A673 (cell line): ENCODE measurements at regions not wholly inside any gene's neighbourhood (a gene's known extent, or its start where the extent isn't known, plus 50 kb on each side); places are given as distances from the start of the nearest gene placed in this dataset.

Experiments
- BruUV-seq: library from RNA; stranded (reverse); fragments of 400-500 nt; replicated peaks from 2 replicates; lab custom pipeline; 2021; lab: Mats Ljungman, UMichigan
- CTCF ChIA-PET: fragments of 300-600 bp; sonication (Branson Sonifier 250); formaldehyde crosslinking; loops from one replicate; lab custom pipeline; 2022; ENCODE audit warnings: antibody characterized with exemption; lab: Charles Lee
- POLR2A ChIA-PET: fragments of 300-600 bp; sonication (Branson Sonifier 250); formaldehyde crosslinking; loops from one replicate; lab custom pipeline; 2022; ENCODE audit warnings: antibody characterized with exemption; ENCODE audit not compliant: low non-redundant PET; lab: Charles Lee
- DNase-seq: peaks from one replicate; pipeline ENCODE4 v3.0.0-alpha.2; 2015; ENCODE audit warnings: low spot score
- H3K27ac ChIP-seq: fragments of 200-600 bp; sonication (generic); 2 replicates; pipeline ENCODE4 v1.5.1; 2016; ENCODE audit warnings: mixed run types, low read depth, mild to moderate bottlenecking, mixed read lengths, antibody characterized with exemption, low read length; ENCODE audit not compliant: poor library complexity, severe bottlenecking
- H3K27me3 ChIP-seq: fragments of 200-600 bp; sonication (generic); replicated peaks from 2 replicates; pipeline ENCODE4 v1.6.1; 2017; ENCODE audit warnings: mixed run types, low read depth, mild to moderate bottlenecking, mixed read lengths, antibody characterized with exemption, low read length; ENCODE audit not compliant: insufficient read depth, poor library complexity
- H3K36me3 ChIP-seq: fragments of 200-600 bp; sonication (generic); 2 replicates; pipeline ENCODE4 v1.6.1; 2016; ENCODE audit warnings: mixed run types, mild to moderate bottlenecking, mixed read lengths, antibody characterized with exemption, low read length; ENCODE audit not compliant: insufficient read depth, poor library complexity, severe bottlenecking
- H3K4me1 ChIP-seq: fragments of 200-600 bp; sonication (generic); 2 replicates; pipeline ENCODE4 v1.6.1; 2017; ENCODE audit warnings: mixed run types, mild to moderate bottlenecking, mixed read lengths, antibody characterized with exemption, low read length; ENCODE audit not compliant: insufficient read depth, poor library complexity, severe bottlenecking
- H3K4me3 ChIP-seq: fragments of 200-600 bp; sonication (generic); 2 replicates; pipeline ENCODE4 v1.5.1; 2016; ENCODE audit warnings: low read depth, mixed run types, mild to moderate bottlenecking, mixed read lengths, low read length; ENCODE audit not compliant: poor library complexity, severe bottlenecking
- H3K9me3 ChIP-seq: fragments of 200-600 bp; sonication (generic); 2 replicates; pipeline ENCODE4 v1.6.1; 2016; ENCODE audit warnings: mixed run types, low read depth, mild to moderate bottlenecking, mixed read lengths, antibody characterized with exemption, low read length; ENCODE audit not compliant: poor library complexity, severe bottlenecking
- EZH2 ChIP-seq: fragments of 200-600 bp; sonication (generic); IDR thresholded peaks from 2 replicates; pipeline ENCODE4 v1.6.1; 2017; ENCODE audit warnings: borderline replicate concordance, low read depth, mild to moderate bottlenecking, mixed read lengths, antibody characterized with exemption, low read length; ENCODE audit not compliant: poor library complexity, severe bottlenecking
- intact Hi-C: fragments of 100-400 bp; cut with micrococcal nuclease; formaldehyde crosslinking; loops from one replicate; pipeline ENCODE4 v1.10.0; 2022; ENCODE audit not compliant: unreplicated experiment
- TF ChIP-seq, protein P1 (sequence below): fragments of 300-800, 200-600 bp; sonication (generic); conservative IDR thresholded peaks from 2 replicates; pipeline ENCODE4 v1.5.1; 2017; ENCODE audit warnings: low read depth, mild to moderate bottlenecking, antibody characterized with exemption, low read length, moderate library complexity, mixed read lengths

DNA sequence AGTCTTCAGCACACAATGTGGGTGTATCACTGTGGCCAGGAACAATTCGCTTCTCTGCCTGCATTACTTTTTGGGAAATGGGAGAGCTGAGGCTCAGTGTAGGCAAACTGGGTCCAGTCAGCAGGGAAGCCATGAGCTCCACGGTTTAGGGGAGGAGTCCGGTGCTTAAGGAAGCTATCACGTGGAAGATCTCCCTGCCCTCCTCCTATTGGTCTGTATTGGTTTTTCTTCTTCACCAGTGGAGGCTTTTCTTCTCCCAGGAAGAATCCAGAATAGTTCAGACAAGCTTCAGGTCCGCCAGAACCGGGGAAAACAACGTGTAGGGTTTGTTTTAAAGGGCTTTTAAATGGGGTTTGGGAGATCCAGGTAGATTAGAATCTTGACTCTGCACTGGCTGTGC lies 156.2 kb upstream of the CAMK1G start:
- intact Hi-C loops, result no loop called here
- no peak for TF ChIP-seq EZH2
- TF ChIP-seq, protein P1, sequence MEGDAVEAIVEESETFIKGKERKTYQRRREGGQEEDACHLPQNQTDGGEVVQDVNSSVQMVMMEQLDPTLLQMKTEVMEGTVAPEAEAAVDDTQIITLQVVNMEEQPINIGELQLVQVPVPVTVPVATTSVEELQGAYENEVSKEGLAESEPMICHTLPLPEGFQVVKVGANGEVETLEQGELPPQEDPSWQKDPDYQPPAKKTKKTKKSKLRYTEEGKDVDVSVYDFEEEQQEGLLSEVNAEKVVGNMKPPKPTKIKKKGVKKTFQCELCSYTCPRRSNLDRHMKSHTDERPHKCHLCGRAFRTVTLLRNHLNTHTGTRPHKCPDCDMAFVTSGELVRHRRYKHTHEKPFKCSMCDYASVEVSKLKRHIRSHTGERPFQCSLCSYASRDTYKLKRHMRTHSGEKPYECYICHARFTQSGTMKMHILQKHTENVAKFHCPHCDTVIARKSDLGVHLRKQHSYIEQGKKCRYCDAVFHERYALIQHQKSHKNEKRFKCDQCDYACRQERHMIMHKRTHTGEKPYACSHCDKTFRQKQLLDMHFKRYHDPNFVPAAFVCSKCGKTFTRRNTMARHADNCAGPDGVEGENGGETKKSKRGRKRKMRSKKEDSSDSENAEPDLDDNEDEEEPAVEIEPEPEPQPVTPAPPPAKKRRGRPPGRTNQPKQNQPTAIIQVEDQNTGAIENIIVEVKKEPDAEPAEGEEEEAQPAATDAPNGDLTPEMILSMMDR, result no peak

DNA sequence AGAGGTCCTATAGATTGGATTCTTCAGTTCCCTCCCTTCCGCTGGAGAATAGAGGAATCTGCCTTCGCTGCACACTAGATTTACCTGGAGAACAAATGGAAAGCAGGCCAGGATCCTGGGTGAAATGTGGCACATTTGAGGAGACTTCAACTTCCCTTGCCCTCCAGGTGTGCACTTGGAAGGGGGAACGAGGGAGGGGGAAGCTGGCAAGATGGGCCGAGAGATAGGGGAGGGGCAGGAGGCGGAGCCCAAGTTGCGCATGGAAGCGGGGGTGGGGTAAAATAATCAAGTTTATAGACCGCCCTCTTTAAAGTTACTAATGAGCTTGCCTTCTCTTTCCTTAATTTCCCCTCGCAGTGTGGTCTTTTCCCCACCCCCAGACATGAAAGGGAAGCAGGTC lies 155.7 kb upstream of the CAMK1G start:
- no peak overlapping the region for H3K27ac ChIP-seq
- intact Hi-C loops, result no loop called here
- peaks cover 17% of the 10 kb centered on the region for H3K27me3 ChIP-seq
- H3K36me3 ChIP-seq, result no peaks in the 10 kb centered on the region
- ChIA-PET POLR2A (no interaction called here), CTCF (no interaction called here)
- DNase-seq, result no peak
- BruUV-seq, result no TSS peak
- no peak overlapping the region for H3K4me3 ChIP-seq
- TF ChIP-seq EZH2, result no peak
- TF ChIP-seq, protein P1, result no peak
- no peaks in the 10 kb centered on the region for H3K9me3 ChIP-seq
- H3K4me1 ChIP-seq, result no peaks in the 10 kb centered on the region

More for the DNA sequence above, 156.2 kb upstream of the CAMK1G start:
- ChIA-PET CTCF (no interaction called here), POLR2A (no interaction called here)
- H3K4me1 ChIP-seq, result no peaks in the 10 kb centered on the region
- H3K27me3 ChIP-seq, result peaks cover 16% of the 10 kb centered on the region
- no peak overlapping the region for H3K27ac ChIP-seq
- H3K36me3 ChIP-seq, result no peaks in the 10 kb centered on the region
- no peaks in the 10 kb centered on the region for H3K9me3 ChIP-seq
- BruUV-seq, result no TSS peak
- no peak overlapping the region for H3K4me3 ChIP-seq
- DNase-seq, result no peak

DNA sequence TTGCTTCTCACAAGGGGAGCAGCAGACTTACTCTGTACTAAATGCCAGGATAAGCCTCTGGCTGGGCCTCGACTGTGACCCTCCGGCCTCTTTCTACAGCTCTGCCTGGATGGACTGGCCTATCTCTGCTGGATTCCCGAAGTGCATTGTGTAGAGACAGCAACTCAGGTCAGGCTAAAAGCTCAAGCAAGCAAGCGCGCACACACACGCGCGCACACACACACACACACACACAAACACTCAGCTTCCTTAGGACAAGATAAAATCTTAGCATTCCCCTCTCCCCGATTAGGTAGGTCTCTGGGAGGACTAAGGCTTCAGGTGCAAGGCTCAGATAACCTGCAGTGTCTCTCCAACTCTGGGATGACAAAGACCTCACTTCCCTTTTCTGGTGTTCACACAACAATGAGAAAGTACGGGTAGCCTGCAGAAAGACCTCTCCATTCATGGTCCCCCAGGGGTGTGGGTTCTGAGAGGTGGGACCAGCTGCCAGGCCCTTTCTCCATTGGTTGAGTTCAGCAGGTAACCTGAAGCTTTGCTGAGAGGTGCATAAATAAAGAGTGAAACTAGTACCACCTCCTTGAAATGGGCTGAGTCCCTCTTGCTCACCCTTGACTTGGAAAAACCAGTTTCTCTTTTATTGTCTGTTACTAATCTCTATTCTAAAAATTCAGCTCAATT lies 155.1 kb upstream of the CAMK1G start:
- ChIA-PET CTCF (interaction anchor here (0.6 kb wide), 1 partner anchor 9 kb away, joined by 3 read pairs; no protein-coding TSS in a partner anchor), POLR2A (no interaction called here)
- Histone ChIP-seq H3K27ac (no peak overlapping the region), H3K4me3 (no peak overlapping the region), H3K4me1 (no peaks in the 10 kb centered on the region), H3K27me3 (peaks cover 23% of the 10 kb centered on the region), H3K36me3 (no peaks in the 10 kb centered on the region), H3K9me3 (no peaks in the 10 kb centered on the region)
- BruUV-seq, result no TSS peak
- DNase-seq, result no peak
- intact Hi-C loops, result no loop called here
- TF ChIP-seq EZH2, result no peak
- TF ChIP-seq, protein P1, result no peak
